ENCODE measurements at regions not wholly inside any gene's neighbourhood (a gene's known extent, or its start where the extent isn't known, plus 50 kb on each side); places are given as distances from the start of the nearest gene placed in this dataset.

GRCh38 chr13:105070452-105070851, 1465.0 kb downstream of the EFNB2 start:
- no peak for TF ChIP-seq CTCF (IDR thresholded peaks at IDR 0.05; ENCODE audit: extremely low read depth, low read depth, low read length)
- Histone ChIP-seq H2AFZ (ENCODE audit: low read length) (no peak overlapping the region), H4K20me1 (ENCODE audit: insufficient read depth, low read length) (no peaks in the 10 kb centered on the region), H3K36me3 (ENCODE audit: insufficient read depth, low read length) (no peaks in the 10 kb centered on the region), H3K27ac (ENCODE audit: low read depth, low read length) (no peak overlapping the region), H3K9me3 (ENCODE audit: low read depth, low read length) (no peaks in the 10 kb centered on the region), H3K4me3 (ENCODE audit: insufficient read depth, low read length) (no peak overlapping the region), H3K79me2 (ENCODE audit: insufficient read depth, low read length) (no peaks in the 10 kb centered on the region), H3K4me2 (ENCODE audit: insufficient read depth, low read length) (no peak overlapping the region), H3K27me3 (ENCODE audit: insufficient read depth, low read length) (no peaks in the 10 kb centered on the region), H3K4me1 (ENCODE audit: insufficient read depth, low read length) (no peaks in the 10 kb centered on the region)
- no peak for DNase-seq (ENCODE audit: insufficient read length, low spot score, missing footprints)

- H2AFZ ChIP-seq (ENCODE audit: low read length), result no peak overlapping the region
- H3K4me2 ChIP-seq (ENCODE audit: insufficient read depth, low read length), result no peak overlapping the region
- TF ChIP-seq CTCF (IDR thresholded peaks at IDR 0.05; ENCODE audit: extremely low read depth, low read depth, low read length), result no peak
Observed at GRCh38 chr13:105069106-105069505, 1466.4 kb downstream of the EFNB2 start.

GRCh38 chr13:105063676-105064075, 1471.8 kb downstream of the EFNB2 start:
- H3K4me2 ChIP-seq (ENCODE audit: insufficient read depth, low read length), result no peak overlapping the region
- H2AFZ ChIP-seq (ENCODE audit: low read length), result peak overlapping the region; percentile 19
- peaks cover 5% of the 10 kb centered on the region for H3K9me3 ChIP-seq (ENCODE audit: low read depth, low read length)
- H3K4me1 ChIP-seq (ENCODE audit: insufficient read depth, low read length), result no peaks in the 10 kb centered on the region
- no peaks in the 10 kb centered on the region for H4K20me1 ChIP-seq (ENCODE audit: insufficient read depth, low read length)
- TF ChIP-seq CTCF (IDR thresholded peaks at IDR 0.05; ENCODE audit: extremely low read depth, low read depth, low read length), result no peak
- no peaks in the 10 kb centered on the region for H3K27me3 ChIP-seq (ENCODE audit: insufficient read depth, low read length)
- no peak overlapping the region for H3K4me3 ChIP-seq (ENCODE audit: insufficient read depth, low read length)
- no peak overlapping the region for H3K27ac ChIP-seq (ENCODE audit: low read depth, low read length)
- H3K79me2 ChIP-seq (ENCODE audit: insufficient read depth, low read length), result no peaks in the 10 kb centered on the region
- no peaks in the 10 kb centered on the region for H3K36me3 ChIP-seq (ENCODE audit: insufficient read depth, low read length)
- peak; percentile 72 for DNase-seq (ENCODE audit: insufficient read length, low spot score, missing footprints)

More at GRCh38 chr13:105069106-105069505, 1466.4 kb downstream of the EFNB2 start:
- Histone ChIP-seq H3K79me2 (ENCODE audit: insufficient read depth, low read length) (no peaks in the 10 kb centered on the region), H3K27me3 (ENCODE audit: insufficient read depth, low read length) (no peaks in the 10 kb centered on the region), H4K20me1 (ENCODE audit: insufficient read depth, low read length) (no peaks in the 10 kb centered on the region), H3K27ac (ENCODE audit: low read depth, low read length) (no peak overlapping the region), H3K9me3 (ENCODE audit: low read depth, low read length) (peaks cover 1% of the 10 kb centered on the region), H3K4me1 (ENCODE audit: insufficient read depth, low read length) (no peaks in the 10 kb centered on the region), H3K4me3 (ENCODE audit: insufficient read depth, low read length) (no peak overlapping the region), H3K36me3 (ENCODE audit: insufficient read depth, low read length) (no peaks in the 10 kb centered on the region)
- peak; percentile 60 for DNase-seq (ENCODE audit: insufficient read length, low spot score, missing footprints)

- Histone ChIP-seq H3K36me3 (ENCODE audit: insufficient read depth, low read length) (no peaks in the 10 kb centered on the region), H3K4me1 (ENCODE audit: insufficient read depth, low read length) (no peaks in the 10 kb centered on the region), H3K4me3 (ENCODE audit: insufficient read depth, low read length) (no peak overlapping the region), H3K79me2 (ENCODE audit: insufficient read depth, low read length) (no peaks in the 10 kb centered on the region), H2AFZ (ENCODE audit: low read length) (no peak overlapping the region), H3K9me3 (ENCODE audit: low read depth, low read length) (peaks cover 5% of the 10 kb centered on the region), H3K4me2 (ENCODE audit: insufficient read depth, low read length) (no peak overlapping the region), H3K27me3 (ENCODE audit: insufficient read depth, low read length) (no peaks in the 10 kb centered on the region), H4K20me1 (ENCODE audit: insufficient read depth, low read length) (no peaks in the 10 kb centered on the region), H3K27ac (ENCODE audit: low read depth, low read length) (no peak overlapping the region)
- DNase-seq (ENCODE audit: insufficient read length, low spot score, missing footprints), result no peak
- TF ChIP-seq CTCF (IDR thresholded peaks at IDR 0.05; ENCODE audit: extremely low read depth, low read depth, low read length), result no peak
Observed at GRCh38 chr13:105059786-105060185, 1475.7 kb downstream of the EFNB2 start.

Data from osteoblast (primary cell).